ENCODE measurements at regions not wholly inside any gene's neighbourhood (a gene's known extent, or its start where the extent isn't known, plus 50 kb on each side); places are given as distances from the start of the nearest gene placed in this dataset.

GRCh38 chr13:91236182-91236581 is 111.3 kb upstream of the MIR17HG start:
- no peak overlapping the region for H3K4me3 Mint-ChIP-seq
- H3K27me3 Mint-ChIP-seq: no peaks in the 10 kb centered on the region
- no peak overlapping the region for H3K27ac Mint-ChIP-seq

GRCh38 chr13:91236921-91237320 is 110.6 kb upstream of the MIR17HG start:
- peaks cover 3% of the 10 kb centered on the region for H3K9me3 Mint-ChIP-seq
- H3K27ac Mint-ChIP-seq: no peak overlapping the region
- no peak for TF ChIP-seq CTCF (conservative IDR thresholded peaks at IDR 0.05)
- H3K27me3 Mint-ChIP-seq: no peaks in the 10 kb centered on the region
- DNase-seq (ENCODE audit: extremely low spot score, unreplicated experiment): no peak
- H3K36me3 Mint-ChIP-seq: no peaks in the 10 kb centered on the region
- H3K4me1 Mint-ChIP-seq (ENCODE audit: unreplicated experiment): no peaks in the 10 kb centered on the region
- no peak overlapping the region for H3K4me3 Mint-ChIP-seq

More at GRCh38 chr13:91236182-91236581, 111.3 kb upstream of the MIR17HG start:
- DNase-seq (ENCODE audit: extremely low spot score, unreplicated experiment): no peak
- Mint-ChIP-seq H3K4me1 (ENCODE audit: unreplicated experiment) (no peaks in the 10 kb centered on the region), H3K9me3 (no peaks in the 10 kb centered on the region), H3K36me3 (no peaks in the 10 kb centered on the region)
- TF ChIP-seq CTCF (conservative IDR thresholded peaks at IDR 0.05): no peak

GRCh38 chr13:91238036-91238435 is 109.5 kb upstream of the MIR17HG start:
- Mint-ChIP-seq H3K36me3 (no peaks in the 10 kb centered on the region), H3K27me3 (no peaks in the 10 kb centered on the region), H3K4me3 (no peak overlapping the region), H3K27ac (no peak overlapping the region), H3K4me1 (ENCODE audit: unreplicated experiment) (no peaks in the 10 kb centered on the region), H3K9me3 (peaks cover 8% of the 10 kb centered on the region)
- TF ChIP-seq CTCF (conservative IDR thresholded peaks at IDR 0.05): no peak
- DNase-seq (ENCODE audit: extremely low spot score, unreplicated experiment): no peak

GRCh38 chr13:91240341-91240740 is 107.1 kb upstream of the MIR17HG start:
- H3K9me3 Mint-ChIP-seq: peaks cover 8% of the 10 kb centered on the region
- no peaks in the 10 kb centered on the region for H3K27me3 Mint-ChIP-seq
- H3K4me3 Mint-ChIP-seq: no peak overlapping the region
- no peak for TF ChIP-seq CTCF (conservative IDR thresholded peaks at IDR 0.05)
- H3K36me3 Mint-ChIP-seq: no peaks in the 10 kb centered on the region
- DNase-seq (ENCODE audit: extremely low spot score, unreplicated experiment): no peak
- no peak overlapping the region for H3K27ac Mint-ChIP-seq
- no peaks in the 10 kb centered on the region for H3K4me1 Mint-ChIP-seq (ENCODE audit: unreplicated experiment)

- no peaks in the 10 kb centered on the region for H3K27me3 Mint-ChIP-seq
- no peak for DNase-seq (ENCODE audit: extremely low spot score, unreplicated experiment)
- peaks cover 8% of the 10 kb centered on the region for H3K9me3 Mint-ChIP-seq
- no peaks in the 10 kb centered on the region for H3K36me3 Mint-ChIP-seq
- no peak overlapping the region for H3K4me3 Mint-ChIP-seq
- no peaks in the 10 kb centered on the region for H3K4me1 Mint-ChIP-seq (ENCODE audit: unreplicated experiment)
- no peak overlapping the region for H3K27ac Mint-ChIP-seq
- TF ChIP-seq CTCF (conservative IDR thresholded peaks at IDR 0.05): no peak
These were observed 106.1 kb upstream of the MIR17HG start for GRCh38 chr13:91241221-91241933.

All from type B pancreatic cell (in vitro differentiated cells).